GM23338 (cell line): ENCODE measurements at regions not wholly inside any gene's neighbourhood (a gene's known extent, or its start where the extent isn't known, plus 50 kb on each side); places are given as distances from the start of the nearest gene placed in this dataset.

ENCODE experiments used
- ATAC-seq: fragments of 200-7000 bp; cut with Tn5 transposase; 3 replicates; pipeline ENCODE4 v1.9.1; 2020
- DNase-seq: peaks from one replicate; pipeline ENCODE4 v3.0.0-alpha.2; 2015; ENCODE audit warnings: low spot score
- H2AFZ ChIP-seq: fragments of 200-600 bp; sonication (generic); 2 replicates; pipeline ENCODE4 v1.8.0; 2016; ENCODE audit warnings: antibody characterized with exemption, mild to moderate bottlenecking, moderate library complexity
- H3F3A ChIP-seq: fragments of 200-600 bp; sonication (generic); replicated peaks from 2 replicates; pipeline ENCODE4 v1.8.0; 2017; ENCODE audit warnings: antibody characterized with exemption, mixed run types, low read depth
- H3K27ac ChIP-seq: fragments of 200-600 bp; sonication (generic); 2 replicates; pipeline ENCODE4 v1.6.1; 2016; ENCODE audit warnings: low read depth
- H3K27me3 ChIP-seq: fragments of 200-600 bp; sonication (generic); 2 replicates; pipeline ENCODE4 v1.8.0; 2016; ENCODE audit warnings: mild to moderate bottlenecking, mixed run types, moderate library complexity; ENCODE audit not compliant: insufficient read depth
- H3K36me3 ChIP-seq: fragments of 200-600 bp; sonication (generic); 2 replicates; pipeline ENCODE4 v1.8.0; 2016; ENCODE audit warnings: mild to moderate bottlenecking; ENCODE audit not compliant: insufficient read depth
- H3K4me1 ChIP-seq: fragments of 200-600 bp; sonication (generic); 2 replicates; pipeline ENCODE4 v1.8.0; 2016; ENCODE audit warnings: mild to moderate bottlenecking, moderate library complexity; ENCODE audit not compliant: insufficient read depth
- H3K4me2 ChIP-seq: fragments of 200-600 bp; sonication (generic); 2 replicates; pipeline ENCODE4 v1.7.1; 2017; ENCODE audit warnings: mixed run types
- H3K4me3 ChIP-seq: fragments of 200-600 bp; sonication (generic); 2 replicates; pipeline ENCODE4 v1.6.1; 2016; ENCODE audit warnings: mixed run types
- H3K79me2 ChIP-seq: fragments of 200-600 bp; sonication (generic); replicated peaks from 2 replicates; pipeline ENCODE4 v1.8.0; 2017; ENCODE audit warnings: mild to moderate bottlenecking; ENCODE audit not compliant: insufficient read depth
- H3K9me2 ChIP-seq: fragments of 200-600 bp; sonication (generic); 2 replicates; pipeline ENCODE4 v1.8.0; 2017; ENCODE audit not compliant: insufficient read depth
- H4K20me1 ChIP-seq: fragments of 200-600 bp; sonication (generic); replicated peaks from 2 replicates; pipeline ENCODE4 v1.8.0; 2017; ENCODE audit warnings: mild to moderate bottlenecking; ENCODE audit not compliant: insufficient read depth
- H3K27ac Mint-ChIP-seq: 2 replicates; pipeline ENCODE4 v1.8.0; 2020; ENCODE audit warnings: inconsistent platforms, mild to moderate bottlenecking, moderate library complexity, mixed read lengths
- H3K27me3 Mint-ChIP-seq: 3 replicates; pipeline ENCODE4 v1.8.0; 2022; ENCODE audit warnings: low read depth, mild to moderate bottlenecking, moderate library complexity, mixed read lengths, inconsistent platforms; ENCODE audit not compliant: insufficient read depth, poor library complexity
- H3K36me3 Mint-ChIP-seq: 3 replicates; pipeline ENCODE4 v1.8.0; 2021; ENCODE audit warnings: low read depth, mild to moderate bottlenecking, inconsistent platforms, moderate library complexity, mixed read lengths
- H3K4me1 Mint-ChIP-seq: 3 replicates; pipeline ENCODE4 v1.8.0; 2020; ENCODE audit warnings: mild to moderate bottlenecking, inconsistent platforms, mixed read lengths
- H3K4me3 Mint-ChIP-seq: 3 replicates; pipeline ENCODE4 v1.8.0; 2021; ENCODE audit warnings: moderate library complexity, mild to moderate bottlenecking, inconsistent platforms, mixed read lengths
- H3K9me3 Mint-ChIP-seq: 3 replicates; pipeline ENCODE4 v1.8.0; 2020; ENCODE audit warnings: moderate library complexity, mild to moderate bottlenecking, inconsistent platforms, mixed read lengths
- CREB1 ChIP-seq: fragments of 250-450 bp; sonication (Bioruptor Pico); IDR thresholded peaks from 2 replicates; pipeline ENCODE4 v1.5.0; 2020; ENCODE audit warnings: low read depth, mild to moderate bottlenecking, moderate library complexity
- CTCF ChIP-seq, 2 experiments: fragments of 200-600 bp in 1 of 2; sonication (generic) in 1 of 2; conservative IDR thresholded peaks; 2 replicates each; pipeline versions ENCODE4 v1.5.1 to v1.6.1; 2016 to 2017; ENCODE audit warnings: antibody characterized with exemption in 2 of 2, low read depth in 2 of 2, mild to moderate bottlenecking in 2 of 2, moderate library complexity in 1 of 2
- ETS1 ChIP-seq: IDR thresholded peaks from 2 replicates; pipeline ENCODE4 v1.6.1; 2016; ENCODE audit warnings: antibody characterized with exemption
- EZH2 ChIP-seq: fragments of 200-600 bp; sonication (generic); IDR thresholded peaks from one replicate; pipeline ENCODE4 v1.8.0; 2017; ENCODE audit warnings: antibody characterized with exemption, mild to moderate bottlenecking, low read depth; ENCODE audit not compliant: unreplicated experiment
- EZH2phosphoT487 ChIP-seq: fragments of 200-600 bp; sonication (generic); IDR thresholded peaks from one replicate; pipeline ENCODE4 v1.8.1; 2018; ENCODE audit warnings: antibody characterized with exemption; ENCODE audit not compliant: unreplicated experiment
- JUNB ChIP-seq: IDR thresholded peaks from one replicate; pipeline ENCODE4 v1.6.1; 2016; ENCODE audit warnings: antibody characterized with exemption; ENCODE audit not compliant: unreplicated experiment
- NANOG ChIP-seq: IDR thresholded peaks from 2 replicates; pipeline ENCODE4 v1.6.1; 2016; ENCODE audit warnings: antibody characterized with exemption, borderline replicate concordance
- REST ChIP-seq: IDR thresholded peaks from one replicate; pipeline ENCODE4 v1.6.1; 2018; ENCODE audit warnings: antibody characterized with exemption; ENCODE audit not compliant: unreplicated experiment
- STAT1 ChIP-seq: IDR thresholded peaks from one replicate; pipeline ENCODE4 v1.6.1; 2016; ENCODE audit warnings: antibody characterized with exemption; ENCODE audit not compliant: unreplicated experiment
- ZNF331 ChIP-seq: fragments of 250-450 bp; sonication (Bioruptor Pico); IDR thresholded peaks from 2 replicates; pipeline ENCODE4 v1.5.0; 2020; ENCODE audit warnings: low read depth, mild to moderate bottlenecking, moderate library complexity
- ZNF462 ChIP-seq: fragments of 250-450 bp; sonication (Bioruptor Pico); IDR thresholded peaks from 2 replicates; pipeline ENCODE4 v1.5.0; 2020; ENCODE audit warnings: mild to moderate bottlenecking, moderate library complexity

- TF ChIP-seq ZNF462 (CRISPR knock-in tag) (no peak), REST (no peak), STAT1 (no peak), EZH2phosphoT487 (no peak), ZNF331 (no peak), CREB1 (CRISPR knock-in tag) (no peak)
Observed at GRCh38 chr13:70384156-70384555, 275.9 kb upstream of the KLHL1 start (continued).

GRCh38 chr13:70380809-70381208 is 272.6 kb upstream of the KLHL1 start:
- H3K36me3 ChIP-seq: no peaks in the 10 kb centered on the region
- no peak overlapping the region for H3K4me2 ChIP-seq
- H3K79me2 ChIP-seq: no peaks in the 10 kb centered on the region
- H3K27ac Mint-ChIP-seq: no peak overlapping the region
- no peak overlapping the region; the same call in 1 of the 2 replicates for H2AFZ ChIP-seq
- peaks cover 5% of the 10 kb centered on the region; the same call in 1 of the 3 replicates for H3K9me3 Mint-ChIP-seq
- no peaks in the 10 kb centered on the region for H3K9me2 ChIP-seq
- no peaks in the 10 kb centered on the region for H3K4me1 Mint-ChIP-seq
- no peaks in the 10 kb centered on the region; the same call in 2 of the 3 replicates for H3K36me3 Mint-ChIP-seq
- H4K20me1 ChIP-seq: no peaks in the 10 kb centered on the region
- H3K4me1 ChIP-seq: no peaks in the 10 kb centered on the region
- H3K27me3 ChIP-seq: no peaks in the 10 kb centered on the region
- H3K27ac ChIP-seq: no peak overlapping the region
- H3K4me3 Mint-ChIP-seq: no peak overlapping the region
- H3F3A ChIP-seq: no peaks in the 10 kb centered on the region
- DNase-seq (no peak), ATAC-seq (no peak)
- no peaks in the 10 kb centered on the region for H3K27me3 Mint-ChIP-seq
- H3K4me3 ChIP-seq: no peak overlapping the region
- TF ChIP-seq EZH2phosphoT487 (no peak), NANOG (no peak), EZH2 (no peak), ZNF331 (no peak), ETS1 (no peak), JUNB (no peak), STAT1 (no peak), CTCF (conservative IDR thresholded peaks at IDR 0.05; ENCODE audit: low read depth in 2 of 2) (no peak)
